CD14-positive monocyte (primary cell): ENCODE measurements at regions not wholly inside any gene's neighbourhood (a gene's known extent, or its start where the extent isn't known, plus 50 kb on each side); places are given as distances from the start of the nearest gene placed in this dataset.
A peak's percentile ranks its signal among the peaks of the same experiment; 100 is the strongest.

Experiments used
- DNase-seq, 3 donors: peaks; one replicate each; pipeline ENCODE4 v3.0.0-alpha.2; 2011 to 2022
- H2AFZ ChIP-seq: 2 replicates; pipeline ENCODE4 v1.6.0; 2012; ENCODE audit warnings: mild to moderate bottlenecking, low read depth, low read length, inconsistent platforms; ENCODE audit not compliant: insufficient read depth, poor library complexity, severe bottlenecking
- H3K27ac ChIP-seq, 2 donors: 1 replicate in 1 of 2; 2 replicates in 1 of 2; pipeline ENCODE4 v1.5.1; 2012 to 2013; ENCODE audit warnings: low read length in 2 of 2, control low read depth in 1 of 2, inconsistent platforms in 1 of 2, low read depth in 1 of 2, mild to moderate bottlenecking in 1 of 2
- H3K27me3 ChIP-seq, 2 donors: one replicate each; pipeline versions ENCODE4 v1.6.0 to v1.6.1; 2011 to 2013; ENCODE audit warnings: low read length in 2 of 2; ENCODE audit not compliant: control insufficient read depth in 2 of 2, insufficient read depth in 2 of 2
- H3K36me3 ChIP-seq, 2 donors: replicated peaks in 1 of 2; 1 replicate in 1 of 2; 2 replicates in 1 of 2; pipeline versions ENCODE4 v1.5.1 to v1.6.1; 2012 to 2013; ENCODE audit warnings: low read length in 2 of 2, control low read depth in 1 of 2, inconsistent platforms in 1 of 2, mild to moderate bottlenecking in 1 of 2; ENCODE audit not compliant: insufficient read depth in 2 of 2, control insufficient read depth in 1 of 2
- H3K4me1 ChIP-seq, 2 donors: 1 replicate in 1 of 2; 2 replicates in 1 of 2; pipeline versions ENCODE4 v1.5.1 to v1.6.1; 2012 to 2013; ENCODE audit warnings: low read length in 2 of 2, control low read depth in 1 of 2, inconsistent platforms in 1 of 2, mild to moderate bottlenecking in 1 of 2, moderate library complexity in 1 of 2; ENCODE audit not compliant: insufficient read depth in 2 of 2, control insufficient read depth in 1 of 2
- H3K4me2 ChIP-seq: replicated peaks from 2 replicates; pipeline ENCODE3; 2012; ENCODE audit warnings: low read length, moderate library complexity, mild to moderate bottlenecking; ENCODE audit not compliant: poor library complexity, severe bottlenecking; ENCODE audit errors: extremely low read depth
- H3K4me3 ChIP-seq, 3 experiments: fragments of 200-600 bp in 1 of 3; sonication (generic) in 1 of 3; replicated peaks in 1 of 3; 1 replicate in 2 of 3; 2 replicates in 1 of 3; pipeline ENCODE4 v1.5.1; 2011 to 2013; ENCODE audit warnings: low read length in 3 of 3, mild to moderate bottlenecking in 3 of 3, control low read depth in 2 of 3, low read depth in 2 of 3, inconsistent platforms in 1 of 3, moderate library complexity in 1 of 3
- H3K79me2 ChIP-seq: 2 replicates; pipeline ENCODE4 v1.6.0; 2012; ENCODE audit warnings: mild to moderate bottlenecking, control low read depth, inconsistent platforms, low read length, moderate library complexity; ENCODE audit not compliant: insufficient read depth
- H3K9ac ChIP-seq: 2 replicates; pipeline ENCODE4 v1.6.0; 2017; ENCODE audit warnings: low read length, mild to moderate bottlenecking; ENCODE audit not compliant: insufficient read depth, poor library complexity, severe bottlenecking
- H3K9me3 ChIP-seq, 2 donors: replicated peaks in 1 of 2; 1 replicate in 1 of 2; 2 replicates in 1 of 2; pipeline versions ENCODE4 v1.5.1 to v1.6.1; 2012 to 2013; ENCODE audit warnings: low read length in 2 of 2, control low read depth in 1 of 2; ENCODE audit not compliant: control insufficient read depth in 1 of 2, insufficient read depth in 1 of 2
- H4K20me1 ChIP-seq: 2 replicates; pipeline ENCODE4 v1.6.0; 2012; ENCODE audit warnings: mild to moderate bottlenecking, low read length, control low read depth, moderate library complexity; ENCODE audit not compliant: insufficient read depth
- H3K27ac Mint-ChIP-seq, 7 donors: one replicate each; pipeline ENCODE4 v1.8.0; 2020; ENCODE audit warnings: mild to moderate bottlenecking in 7 of 7, mixed read lengths in 7 of 7, moderate library complexity in 6 of 7, inconsistent platforms in 2 of 7
- H3K27me3 Mint-ChIP-seq, 3 donors: one replicate each; pipeline ENCODE4 v1.8.0; 2021 to 2022; ENCODE audit warnings: low read depth in 3 of 3, mild to moderate bottlenecking in 3 of 3, mixed read lengths in 3 of 3, moderate library complexity in 3 of 3, inconsistent platforms in 1 of 3
- H3K36me3 Mint-ChIP-seq, 2 donors: one replicate each; pipeline ENCODE4 v1.8.0; 2020; ENCODE audit warnings: mixed read lengths in 2 of 2, inconsistent platforms in 1 of 2, mild to moderate bottlenecking in 1 of 2
- H3K4me1 Mint-ChIP-seq: one replicate; pipeline ENCODE4 v1.8.0; 2020; ENCODE audit warnings: mild to moderate bottlenecking, mixed read lengths
- H3K4me3 Mint-ChIP-seq, 2 donors: one replicate each; pipeline ENCODE4 v1.8.0; 2020; ENCODE audit warnings: mild to moderate bottlenecking in 2 of 2, mixed read lengths in 2 of 2, moderate library complexity in 1 of 2
- H3K9me3 Mint-ChIP-seq, 7 donors: one replicate each; pipeline ENCODE4 v1.8.0; 2020 to 2022; ENCODE audit warnings: mixed read lengths in 7 of 7, mild to moderate bottlenecking in 6 of 7, moderate library complexity in 6 of 7, inconsistent platforms in 2 of 7
- WGBS: methylation state at CpG from one replicate; pipeline ENCODE4 v1.1.5; 2013; ENCODE audit warnings: missing lambda C conversion rate; ENCODE audit not compliant: insufficient coverage; 5-methylcytosine and 5-hydroxymethylcytosine counted together
- intact Hi-C, 2 donors: fragments of 100-400 bp; cut with micrococcal nuclease; formaldehyde crosslinking; loops; one replicate each; pipeline versions ENCODE4 v1.15.0 to v1.15.1; 2023
- TF ChIP-seq, protein P1 (sequence below): fragments of 200-600 bp; IDR thresholded peaks from one replicate; pipeline ENCODE4 v1.8.0; 2022; ENCODE audit warnings: antibody characterized with exemption, mild to moderate bottlenecking

GRCh38 chr9:29208670-29209069 is 1635.4 kb upstream of the C9orf72 start:
- Mint-ChIP-seq H3K36me3 (peaks cover 3 to 9% of the 10 kb centered on the region in 2 donors), H3K4me1 (peaks cover 13% of the 10 kb centered on the region), H3K27ac (no peak overlapping the region), H3K27me3 (peaks cover 29 to 40% (median 30%) of the 10 kb centered on the region in 3 donors), H3K9me3 (peaks cover 0 to 11% (median 4%) of the 10 kb centered on the region in 7 donors), H3K4me3 (no peak overlapping the region)
- no peak overlapping the region for H3K27ac ChIP-seq
- peaks cover 0 to 12% of the 10 kb centered on the region in 2 donors for H3K9me3 ChIP-seq
- TF ChIP-seq, protein P1, sequence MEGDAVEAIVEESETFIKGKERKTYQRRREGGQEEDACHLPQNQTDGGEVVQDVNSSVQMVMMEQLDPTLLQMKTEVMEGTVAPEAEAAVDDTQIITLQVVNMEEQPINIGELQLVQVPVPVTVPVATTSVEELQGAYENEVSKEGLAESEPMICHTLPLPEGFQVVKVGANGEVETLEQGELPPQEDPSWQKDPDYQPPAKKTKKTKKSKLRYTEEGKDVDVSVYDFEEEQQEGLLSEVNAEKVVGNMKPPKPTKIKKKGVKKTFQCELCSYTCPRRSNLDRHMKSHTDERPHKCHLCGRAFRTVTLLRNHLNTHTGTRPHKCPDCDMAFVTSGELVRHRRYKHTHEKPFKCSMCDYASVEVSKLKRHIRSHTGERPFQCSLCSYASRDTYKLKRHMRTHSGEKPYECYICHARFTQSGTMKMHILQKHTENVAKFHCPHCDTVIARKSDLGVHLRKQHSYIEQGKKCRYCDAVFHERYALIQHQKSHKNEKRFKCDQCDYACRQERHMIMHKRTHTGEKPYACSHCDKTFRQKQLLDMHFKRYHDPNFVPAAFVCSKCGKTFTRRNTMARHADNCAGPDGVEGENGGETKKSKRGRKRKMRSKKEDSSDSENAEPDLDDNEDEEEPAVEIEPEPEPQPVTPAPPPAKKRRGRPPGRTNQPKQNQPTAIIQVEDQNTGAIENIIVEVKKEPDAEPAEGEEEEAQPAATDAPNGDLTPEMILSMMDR: no peak
- no peaks in the 10 kb centered on the region for H4K20me1 ChIP-seq
- no peak overlapping the region for H3K9ac ChIP-seq
- H3K27me3 ChIP-seq: peaks cover 27 to 44% of the 10 kb centered on the region in 2 donors
- no peak for DNase-seq
- H3K4me1 ChIP-seq: peaks cover 3 to 10% of the 10 kb centered on the region in 2 donors
- H3K79me2 ChIP-seq: no peaks in the 10 kb centered on the region
- no peaks in the 10 kb centered on the region for H3K36me3 ChIP-seq
- H3K4me3 ChIP-seq: no peak overlapping the region
- intact Hi-C loops: no loop called here
- no peak overlapping the region for H3K4me2 ChIP-seq
- no peak overlapping the region for H2AFZ ChIP-seq

GRCh38 chr9:29209748-29210291 is 1636.5 kb upstream of the C9orf72 start:
- intact Hi-C loops: no loop called here
- no peak overlapping the region for H3K4me2 ChIP-seq
- H3K27me3 Mint-ChIP-seq: peaks cover 41 to 52% (median 42%) of the 10 kb centered on the region in 3 donors
- no peak overlapping the region for H3K27ac Mint-ChIP-seq
- H3K9me3 ChIP-seq: peaks cover 0 to 22% of the 10 kb centered on the region in 2 donors
- TF ChIP-seq, protein P1: no peak
- H3K9me3 Mint-ChIP-seq: peaks cover 0 to 11% (median 6%) of the 10 kb centered on the region in 7 donors
- no peaks in the 10 kb centered on the region for H3K79me2 ChIP-seq
- H3K4me3 ChIP-seq: no peak overlapping the region
- H3K27ac ChIP-seq: no peak overlapping the region
- DNase-seq: no peak
- peaks cover 14% of the 10 kb centered on the region for H3K4me1 Mint-ChIP-seq
- no peaks in the 10 kb centered on the region for H4K20me1 ChIP-seq
- peaks cover 3 to 9% of the 10 kb centered on the region in 2 donors for H3K36me3 Mint-ChIP-seq
- peak overlapping the region in 1 of 2 donors; percentile 13 for H3K4me3 Mint-ChIP-seq
- WGBS: no CpG with 5 or more reads among the region's 2 CpGs
- no peak overlapping the region for H3K9ac ChIP-seq
- H3K36me3 ChIP-seq: no peaks in the 10 kb centered on the region
- H3K4me1 ChIP-seq: peaks cover 3 to 10% of the 10 kb centered on the region in 2 donors
- H2AFZ ChIP-seq: no peak overlapping the region
- H3K27me3 ChIP-seq: peaks cover 36 to 56% of the 10 kb centered on the region in 2 donors
